NT2/D1 (cell line): ENCODE measurements at regions not wholly inside any gene's neighbourhood (a gene's known extent, or its start where the extent isn't known, plus 50 kb on each side); places are given as distances from the start of the nearest gene placed in this dataset.

Experiments used
- SUZ12 ChIP-seq: IDR thresholded peaks from 2 replicates; pipeline ENCODE4 v1.6.1; 2011; ENCODE audit not compliant: insufficient read length, insufficient read depth; ENCODE audit errors: extremely low read depth
- YY1 ChIP-seq: IDR thresholded peaks from 2 replicates; pipeline ENCODE4 v1.6.1; 2011; ENCODE audit not compliant: insufficient read length, insufficient read depth
- ZNF274 ChIP-seq: IDR thresholded peaks from 2 replicates; pipeline ENCODE4 v1.6.1; 2011; ENCODE audit warnings: mild to moderate bottlenecking, low read depth, low read length

- TF ChIP-seq ZNF274, result no peak
- TF ChIP-seq SUZ12, result no peak
- TF ChIP-seq YY1, result no peak
Observed at GRCh38 chr2:180411661-180412060, 404.6 kb upstream of the CWC22 start.
